BJ (cell line): ENCODE measurements at regions not wholly inside any gene's neighbourhood (a gene's known extent, or its start where the extent isn't known, plus 50 kb on each side); places are given as distances from the start of the nearest gene placed in this dataset.

Source experiments
- CTCF ChIA-PET: fragments of 350-600 bp; formaldehyde crosslinking; extraction: SDS; loops from one replicate; lab custom pipeline; 2021; ENCODE audit warnings: antibody characterized with exemption, inconsistent platforms; lab: Yijun Ruan, JAX
- POLR2A ChIA-PET: fragments of 300-600 bp; sonication (Branson Sonifier 250); formaldehyde crosslinking; extraction: SDS; loops from one replicate; lab custom pipeline; 2021; ENCODE audit warnings: antibody characterized with exemption; lab: Charles Lee
- DNase-seq: peaks from one replicate; pipeline ENCODE4 v3.0.0-alpha.2; 2011; ENCODE audit warnings: low read depth
- H3K27me3 ChIP-seq: 2 replicates; pipeline ENCODE4 v1.6.0; 2011; ENCODE audit warnings: low read length; ENCODE audit not compliant: control insufficient read depth, insufficient read depth
- H3K36me3 ChIP-seq: 2 replicates; pipeline ENCODE4 v1.5.1; 2011; ENCODE audit warnings: low read length; ENCODE audit not compliant: control insufficient read depth, insufficient read depth
- H3K4me3 ChIP-seq: 2 replicates; pipeline ENCODE4 v1.5.1; 2011; ENCODE audit warnings: low read depth, mild to moderate bottlenecking, control low read depth, low read length
- TF ChIP-seq, protein P1 (sequence below): IDR thresholded peaks from 2 replicates; pipeline ENCODE4 v1.5.1; 2011; ENCODE audit warnings: low read depth, mild to moderate bottlenecking, control low read depth, inconsistent platforms, low read length, moderate library complexity; ENCODE audit not compliant: insufficient read depth

DNA sequence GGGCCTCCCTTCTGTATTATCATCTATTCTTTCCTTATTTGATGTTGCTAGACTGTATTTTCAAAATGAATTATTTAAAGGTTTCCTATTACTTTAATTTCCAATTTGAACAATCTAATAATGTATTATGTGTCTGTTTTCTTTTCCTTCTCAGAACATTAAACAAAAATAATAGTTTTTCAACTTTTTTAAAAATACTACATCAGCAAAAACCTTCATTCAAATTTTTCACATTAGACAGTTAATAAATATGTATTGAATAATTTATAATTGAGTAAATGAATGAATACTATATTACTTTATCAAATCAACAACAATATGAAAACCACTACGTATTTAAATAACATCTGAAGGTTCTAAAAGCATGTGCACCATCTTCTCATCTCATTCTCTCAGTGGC is 644.1 kb upstream of the SEMA3D start:
- TF ChIP-seq, protein P1, sequence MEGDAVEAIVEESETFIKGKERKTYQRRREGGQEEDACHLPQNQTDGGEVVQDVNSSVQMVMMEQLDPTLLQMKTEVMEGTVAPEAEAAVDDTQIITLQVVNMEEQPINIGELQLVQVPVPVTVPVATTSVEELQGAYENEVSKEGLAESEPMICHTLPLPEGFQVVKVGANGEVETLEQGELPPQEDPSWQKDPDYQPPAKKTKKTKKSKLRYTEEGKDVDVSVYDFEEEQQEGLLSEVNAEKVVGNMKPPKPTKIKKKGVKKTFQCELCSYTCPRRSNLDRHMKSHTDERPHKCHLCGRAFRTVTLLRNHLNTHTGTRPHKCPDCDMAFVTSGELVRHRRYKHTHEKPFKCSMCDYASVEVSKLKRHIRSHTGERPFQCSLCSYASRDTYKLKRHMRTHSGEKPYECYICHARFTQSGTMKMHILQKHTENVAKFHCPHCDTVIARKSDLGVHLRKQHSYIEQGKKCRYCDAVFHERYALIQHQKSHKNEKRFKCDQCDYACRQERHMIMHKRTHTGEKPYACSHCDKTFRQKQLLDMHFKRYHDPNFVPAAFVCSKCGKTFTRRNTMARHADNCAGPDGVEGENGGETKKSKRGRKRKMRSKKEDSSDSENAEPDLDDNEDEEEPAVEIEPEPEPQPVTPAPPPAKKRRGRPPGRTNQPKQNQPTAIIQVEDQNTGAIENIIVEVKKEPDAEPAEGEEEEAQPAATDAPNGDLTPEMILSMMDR: no peak
- Histone ChIP-seq H3K36me3 (no peaks in the 10 kb centered on the region), H3K27me3 (no peaks in the 10 kb centered on the region), H3K4me3 (no peak overlapping the region)
- DNase-seq: no peak
- ChIA-PET CTCF (interaction anchor here (1.1 to 1.8 kb wide), 3 partner anchors 644 to 800 kb away, joined by 3 to 10 read pairs (median 6); partner anchors contain the start of gene SEMA3D), POLR2A (no interaction called here)

DNA sequence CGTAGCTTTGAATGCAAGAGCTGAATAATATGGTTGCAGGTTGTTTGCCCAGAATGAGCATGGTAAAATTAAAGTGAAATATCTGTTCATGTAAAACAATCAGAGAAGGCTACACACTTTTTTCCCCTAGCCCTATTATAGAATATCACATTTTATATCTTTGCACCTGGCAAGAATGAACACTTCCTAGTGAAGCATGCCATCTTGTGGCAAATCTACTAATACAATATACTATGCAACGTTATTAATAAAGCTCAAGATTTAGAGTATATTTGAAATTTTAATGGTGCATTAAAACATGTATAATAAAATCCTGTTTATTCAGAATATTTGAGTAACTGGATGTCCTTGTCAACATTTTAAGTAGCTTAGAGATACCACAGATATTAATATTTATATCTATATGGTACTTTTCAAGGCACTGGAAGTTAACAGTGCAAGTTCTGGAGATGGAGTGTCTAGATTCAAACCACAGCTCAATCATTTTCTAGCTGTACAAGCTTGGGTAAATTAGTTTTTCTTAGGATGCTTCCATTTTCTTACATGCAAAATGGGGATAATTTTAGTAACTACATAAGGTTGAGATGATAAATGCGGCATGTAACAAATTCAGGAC is 643.1 kb upstream of the SEMA3D start:
- H3K4me3 ChIP-seq: no peak overlapping the region
- TF ChIP-seq, protein P1: peak; percentile 38; the same call in 1 of the 2 replicates
- no peaks in the 10 kb centered on the region for H3K36me3 ChIP-seq
- DNase-seq: no peak
- no peaks in the 10 kb centered on the region for H3K27me3 ChIP-seq
- CTCF ChIA-PET: interaction anchor here (0.7 to 2.2 kb wide), 11 partner anchors 8 to 801 kb away, joined by 3 to 14 read pairs (median 5); partner anchors contain the start of gene SEMA3D
- POLR2A ChIA-PET: no interaction called here

DNA sequence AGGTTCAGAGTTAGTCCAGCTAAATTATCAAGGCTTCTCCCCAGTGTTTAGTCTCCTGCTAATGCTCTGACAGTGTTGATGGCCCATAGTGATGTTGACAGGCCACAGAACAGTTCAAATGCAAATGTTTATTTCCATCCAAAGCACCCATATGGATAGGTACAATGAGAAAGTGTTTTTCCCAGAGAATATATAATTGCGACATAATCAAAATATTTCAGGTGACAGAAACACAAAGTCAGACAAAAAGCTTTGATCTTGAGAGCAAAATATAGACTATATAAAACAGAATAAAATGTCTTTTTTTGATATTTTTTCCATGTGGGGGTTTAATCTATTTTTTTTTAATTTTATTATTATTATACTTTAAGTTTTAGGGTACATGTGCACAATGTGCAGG is 642.3 kb upstream of the SEMA3D start:
- Histone ChIP-seq H3K27me3 (no peaks in the 10 kb centered on the region), H3K4me3 (no peak overlapping the region), H3K36me3 (no peaks in the 10 kb centered on the region)
- CTCF ChIA-PET: interaction anchor here (0.9 to 2.2 kb wide), 7 partner anchors 8 to 800 kb away, joined by 3 to 14 read pairs (median 5); no protein-coding TSS in a partner anchor
- TF ChIP-seq, protein P1: no peak
- POLR2A ChIA-PET: no interaction called here
- no peak for DNase-seq

DNA sequence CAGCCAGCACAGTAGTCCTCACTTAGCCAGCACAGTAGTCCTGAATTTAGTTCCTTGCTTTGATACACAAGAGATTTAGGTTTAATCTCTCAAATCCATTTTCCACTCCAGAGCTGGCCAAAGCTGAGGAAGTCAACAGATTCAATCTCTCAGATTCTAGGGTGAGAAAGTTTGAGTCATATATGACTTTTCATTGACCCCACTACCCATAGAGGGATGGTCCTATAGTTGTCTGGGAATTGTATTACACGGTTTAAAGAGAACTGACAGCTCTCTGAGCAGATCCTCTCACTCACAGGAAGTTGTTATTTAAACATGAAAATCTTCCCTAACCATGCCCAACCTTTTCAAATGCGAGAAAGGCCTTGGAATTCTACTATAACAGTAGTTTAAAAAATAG is 641.8 kb upstream of the SEMA3D start:
- CTCF ChIA-PET: interaction anchor here (0.9 to 2.2 kb wide), 4 partner anchors 22 to 799 kb away, joined by 3 to 14 read pairs (median 4); no protein-coding TSS in a partner anchor
- DNase-seq: no peak

DNA sequence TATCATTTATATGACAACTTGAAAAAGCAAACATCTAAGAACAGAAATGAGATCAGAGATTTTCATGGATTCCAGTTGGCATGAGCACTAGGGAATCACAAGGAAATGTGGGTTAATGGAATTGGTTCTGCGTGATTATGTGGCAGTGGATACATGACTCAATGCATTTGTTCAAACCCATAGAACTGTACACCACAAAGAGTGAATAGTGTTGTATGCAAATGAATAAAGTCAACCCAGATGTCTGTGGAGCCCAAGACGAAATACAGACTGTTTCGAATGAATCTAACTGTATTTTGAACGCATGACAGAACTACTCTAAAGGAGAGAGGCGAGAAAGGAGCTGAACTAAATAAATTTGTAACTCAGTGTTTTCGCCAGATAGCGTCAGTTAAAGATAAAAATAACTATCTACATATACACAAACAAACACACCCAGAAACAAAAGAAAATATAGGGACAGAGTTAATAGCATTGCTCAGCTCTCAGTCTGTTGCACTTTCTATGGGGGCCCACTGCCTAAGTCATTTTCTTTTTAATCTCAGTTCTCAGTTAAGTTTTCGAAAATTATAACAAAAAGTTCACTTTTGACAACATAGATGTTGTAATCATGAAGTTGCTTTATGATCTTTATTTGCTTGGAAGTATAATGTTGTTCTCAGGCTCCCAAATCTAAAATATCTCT is 636.7 kb upstream of the SEMA3D start:
- H3K27me3 ChIP-seq: no peaks in the 10 kb centered on the region
- TF ChIP-seq, protein P1: no peak
- ChIA-PET POLR2A (no interaction called here), CTCF (no interaction called here)
- DNase-seq: no peak
- no peaks in the 10 kb centered on the region for H3K36me3 ChIP-seq
- H3K4me3 ChIP-seq: no peak overlapping the region

More for the DNA sequence above, 641.8 kb upstream of the SEMA3D start:
- TF ChIP-seq, protein P1: no peak
- POLR2A ChIA-PET: no interaction called here
- H3K27me3 ChIP-seq: no peaks in the 10 kb centered on the region
- no peaks in the 10 kb centered on the region for H3K36me3 ChIP-seq
- H3K4me3 ChIP-seq: no peak overlapping the region
